ENCODE measurements at regions not wholly inside any gene's neighbourhood (a gene's known extent, or its start where the extent isn't known, plus 50 kb on each side); places are given as distances from the start of the nearest gene placed in this dataset.

DNA sequence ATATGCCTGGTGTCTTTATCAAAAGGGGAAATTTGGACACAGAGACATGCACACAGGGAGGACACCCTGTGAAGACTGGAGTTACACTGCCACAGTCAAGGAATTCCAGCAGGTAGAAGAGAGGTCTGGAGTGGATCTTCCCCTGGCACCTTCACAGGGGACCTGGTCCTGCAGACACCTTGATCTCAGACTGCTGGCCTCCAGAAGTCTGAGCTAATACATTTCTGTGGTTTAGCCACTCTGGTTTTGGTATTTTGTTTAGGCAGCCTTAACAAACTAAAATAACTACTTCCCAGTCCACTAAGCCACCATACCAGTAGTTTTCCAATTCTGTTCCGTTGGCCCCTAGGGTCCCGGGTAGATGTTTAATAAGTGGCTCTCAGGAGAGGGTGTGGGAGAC, 164.7 kb downstream of the SETD4 start:
- no peak for DNase-seq (ENCODE audit: low read depth)

DNA sequence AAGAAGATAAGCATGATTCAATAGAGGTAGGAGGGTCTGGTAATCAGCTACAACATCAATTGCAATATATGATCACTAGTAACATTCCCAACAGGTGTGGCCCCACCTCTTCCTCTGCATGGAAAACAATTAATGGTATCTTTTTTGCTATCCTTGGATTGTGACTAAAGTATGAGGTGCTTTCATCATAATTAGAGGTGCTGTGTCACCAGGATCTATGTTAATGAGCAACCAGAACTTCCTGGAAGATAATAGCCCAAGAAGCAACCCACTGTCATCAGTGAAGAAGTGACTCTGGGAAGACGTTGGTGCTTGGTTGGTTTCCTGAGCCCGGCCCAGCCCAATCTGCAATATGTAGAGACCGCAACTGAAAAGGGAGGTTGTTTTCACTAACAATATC, 167.2 kb downstream of the SETD4 start:
- no peak for DNase-seq (ENCODE audit: low read depth)

DNA sequence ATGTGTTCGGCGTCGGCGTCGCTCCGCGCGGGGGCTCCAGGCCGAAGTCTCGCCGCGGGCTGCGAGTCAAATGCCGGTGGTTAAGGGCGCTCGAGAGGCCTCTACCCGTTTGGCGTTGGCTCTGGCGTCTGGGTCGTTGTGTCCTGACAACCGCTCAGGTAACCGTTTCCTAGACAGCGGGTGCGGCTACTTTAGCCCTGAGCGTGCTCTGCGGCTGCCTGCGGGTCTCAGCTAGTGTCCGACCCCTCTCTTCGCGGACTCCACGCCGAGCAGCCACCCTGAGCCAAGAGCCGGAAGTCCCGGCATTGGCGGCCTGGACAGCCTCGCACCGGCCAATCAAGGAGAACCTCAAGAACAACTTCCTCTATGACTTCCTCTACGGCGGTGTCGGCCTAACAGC, 173.4 kb downstream of the SETD4 start:
- no peak for DNase-seq (ENCODE audit: low read depth)

DNA sequence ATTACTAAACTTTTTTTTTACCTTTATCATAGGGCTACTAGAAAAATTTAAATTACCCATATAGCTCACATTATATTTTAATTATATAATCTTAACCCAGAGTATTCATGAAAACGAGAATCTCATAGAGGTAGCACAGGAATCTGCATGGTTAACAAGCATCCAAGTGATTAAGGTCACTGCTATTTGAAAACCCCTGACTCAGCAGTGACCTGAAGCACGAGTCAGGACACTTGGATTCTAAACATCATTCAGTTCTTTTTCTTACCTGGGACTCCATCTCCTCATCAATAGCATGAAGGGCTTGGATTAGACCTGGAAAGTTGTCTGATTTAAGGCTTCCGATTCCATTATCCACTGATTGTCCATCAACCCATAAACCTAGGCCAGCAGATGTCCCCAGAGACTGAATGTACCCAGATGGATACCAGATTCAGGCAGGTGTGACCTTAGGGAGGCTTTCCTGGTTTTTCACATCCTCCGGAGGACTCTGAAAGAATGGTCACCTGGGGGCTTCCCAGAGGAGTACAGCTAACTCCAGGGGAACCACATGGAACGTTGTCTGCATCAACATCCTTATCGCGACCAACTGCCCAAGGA, 174.3 kb downstream of the SETD4 start:
- DNase-seq (ENCODE audit: low read depth), result no peak

DNA sequence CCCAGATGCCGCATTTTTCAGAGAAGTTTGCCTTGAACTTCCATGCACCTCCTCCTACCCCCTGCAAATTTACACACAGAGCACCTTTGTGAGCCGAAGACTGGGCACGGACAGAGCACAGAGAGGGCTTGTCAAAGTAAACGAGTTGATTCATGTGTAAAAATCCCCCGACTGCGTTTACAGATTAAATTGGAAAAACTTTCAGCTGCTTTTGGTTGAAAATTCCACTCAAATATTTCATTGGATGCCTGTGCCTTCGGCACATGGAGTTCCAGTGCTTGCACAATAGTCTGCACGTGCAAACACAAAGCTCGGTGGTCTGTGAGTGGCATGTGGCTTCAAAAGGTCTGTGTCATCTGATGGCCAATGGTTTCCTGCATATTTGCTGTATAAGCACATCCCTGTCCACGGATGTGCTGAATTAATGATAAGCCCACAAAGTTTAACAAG, 177.5 kb downstream of the SETD4 start:
- DNase-seq (ENCODE audit: low read depth), result no peak

DNA sequence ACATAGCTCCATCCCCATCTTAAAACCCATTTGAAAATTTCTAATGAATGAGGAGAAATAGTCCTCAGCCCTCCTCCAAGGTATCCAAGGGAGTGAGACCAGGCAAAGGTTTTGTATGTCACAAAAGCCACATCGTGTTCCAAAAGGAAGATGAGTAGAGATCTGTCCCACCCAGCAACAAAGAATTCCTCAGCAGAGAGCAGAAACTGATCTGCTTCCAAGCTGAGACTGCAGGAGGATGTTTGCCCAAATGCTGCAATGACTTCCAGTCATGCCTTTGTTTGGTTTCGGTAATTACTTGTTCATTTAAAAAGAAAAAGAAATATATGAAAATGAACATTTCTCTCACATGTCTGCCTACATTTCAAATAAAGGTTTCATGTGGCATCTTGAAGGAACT, 186.9 kb downstream of the SETD4 start:
- DNase-seq (ENCODE audit: low read depth), result no peak

DNA sequence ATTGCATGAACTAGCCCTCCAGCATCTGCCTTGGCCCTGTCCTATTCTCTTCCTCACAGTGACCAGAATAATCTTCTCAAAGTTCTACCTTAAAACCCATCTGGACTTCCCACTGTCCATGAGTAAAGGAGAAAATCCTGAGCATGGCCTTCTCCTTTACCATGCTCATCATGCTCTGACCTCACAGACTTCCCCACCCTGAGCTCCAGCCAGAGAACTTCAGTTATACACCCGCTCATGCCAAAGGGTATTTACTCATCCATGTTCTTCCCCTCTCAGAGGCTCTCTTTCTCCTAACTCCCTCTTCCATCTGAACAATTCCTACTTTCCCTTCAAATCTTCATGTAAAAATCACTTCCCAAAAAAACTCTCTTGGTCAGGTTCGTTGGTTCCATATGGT, 188.4 kb downstream of the SETD4 start:
- no peak for DNase-seq (ENCODE audit: low read depth)

DNA sequence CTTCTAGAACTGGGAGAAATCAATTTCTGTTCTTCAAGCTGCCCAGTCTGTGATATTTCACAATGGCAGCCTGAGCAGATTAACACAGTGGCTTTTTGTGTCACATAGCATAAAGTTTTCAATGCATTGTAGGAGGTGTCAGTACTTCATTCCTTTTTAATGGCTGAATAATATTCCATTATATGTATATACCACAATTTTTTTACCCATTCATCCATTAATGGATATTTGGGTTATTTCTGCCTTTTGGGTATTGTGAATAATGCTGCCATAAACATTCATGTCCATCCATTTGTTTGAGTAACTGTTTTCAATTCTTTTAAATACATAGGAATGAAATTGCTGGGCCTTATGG, 191.5 kb downstream of the SETD4 start:
- DNase-seq (ENCODE audit: low read depth), result no peak

DNA sequence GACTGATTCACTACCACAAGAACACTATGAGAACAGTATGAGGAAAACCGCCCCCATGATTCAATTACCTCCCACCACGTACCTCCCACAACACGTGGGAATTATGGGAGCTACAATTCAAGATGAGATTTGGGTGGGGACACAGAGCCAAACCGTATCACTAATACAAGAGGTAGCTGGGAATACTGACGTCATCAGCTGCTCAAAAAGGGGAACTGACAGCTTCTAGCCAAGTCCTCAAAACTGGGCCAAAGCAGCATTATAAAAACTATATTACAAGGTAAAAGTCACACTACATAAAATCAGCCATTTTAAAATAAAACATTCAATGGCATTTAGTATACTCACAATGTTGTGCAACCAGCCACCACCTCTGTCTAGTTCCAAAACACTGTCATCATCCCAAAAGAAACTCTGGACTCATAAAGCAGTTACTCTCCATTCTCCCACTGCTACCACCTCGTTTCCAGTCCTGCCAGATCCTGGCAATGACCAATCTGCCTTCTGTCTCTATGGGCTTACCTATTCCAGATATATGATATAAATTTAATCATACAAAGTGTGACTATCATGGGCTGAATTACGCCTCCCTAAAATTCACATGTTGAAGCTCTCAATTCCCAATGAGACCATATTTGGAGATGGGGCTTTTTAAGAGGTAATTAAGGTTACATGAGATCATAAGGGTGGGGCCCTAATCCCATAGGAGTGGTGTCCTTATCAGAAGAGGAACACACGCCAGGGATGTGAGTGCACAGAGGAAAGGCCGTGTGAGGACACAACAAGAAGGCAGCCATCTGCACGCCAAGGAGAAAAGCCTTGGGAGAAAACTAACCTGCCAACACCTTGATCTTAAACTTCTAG, 192.1 kb downstream of the SETD4 start:
- DNase-seq (ENCODE audit: low read depth), result no peak

DNA sequence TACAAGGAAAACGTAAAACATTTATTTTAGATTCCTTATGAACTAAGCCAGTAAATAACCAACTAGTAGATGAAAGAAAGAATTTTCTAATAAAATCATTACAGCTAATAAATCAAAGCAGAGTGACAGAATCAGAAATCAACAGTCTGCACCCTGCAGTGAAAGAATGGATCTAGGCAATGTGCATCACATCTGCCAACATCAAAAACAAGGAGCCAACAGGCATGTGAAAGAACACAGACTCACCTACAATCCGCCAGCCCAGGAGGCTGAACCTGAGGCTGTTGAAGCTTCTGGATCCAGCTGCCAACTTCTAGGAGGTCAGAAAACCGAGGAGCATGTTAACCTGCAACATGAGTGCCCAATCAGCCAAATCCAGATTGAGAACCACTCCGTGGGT, 196.3 kb downstream of the SETD4 start:
- DNase-seq (ENCODE audit: low read depth), result no peak

DNA sequence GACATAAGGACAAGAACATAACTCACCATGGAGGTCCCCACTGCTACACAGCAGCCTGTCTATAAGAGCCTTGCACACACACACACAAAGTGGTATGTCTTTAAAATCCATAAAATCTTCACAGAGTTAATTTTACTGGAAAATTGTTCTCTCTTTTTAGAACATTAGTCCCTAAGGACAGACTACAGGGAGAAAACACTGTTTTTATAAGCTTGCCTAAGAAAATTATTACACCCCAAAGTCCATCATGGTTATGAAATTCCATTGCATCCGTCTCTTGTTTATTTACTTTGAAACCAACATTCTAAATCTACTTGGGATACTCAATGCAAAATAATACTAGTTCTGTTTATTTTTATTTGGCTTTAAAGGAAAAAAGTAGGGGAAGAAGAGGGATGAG, 197.4 kb downstream of the SETD4 start:
- DNase-seq (ENCODE audit: low read depth), result no peak

DNA sequence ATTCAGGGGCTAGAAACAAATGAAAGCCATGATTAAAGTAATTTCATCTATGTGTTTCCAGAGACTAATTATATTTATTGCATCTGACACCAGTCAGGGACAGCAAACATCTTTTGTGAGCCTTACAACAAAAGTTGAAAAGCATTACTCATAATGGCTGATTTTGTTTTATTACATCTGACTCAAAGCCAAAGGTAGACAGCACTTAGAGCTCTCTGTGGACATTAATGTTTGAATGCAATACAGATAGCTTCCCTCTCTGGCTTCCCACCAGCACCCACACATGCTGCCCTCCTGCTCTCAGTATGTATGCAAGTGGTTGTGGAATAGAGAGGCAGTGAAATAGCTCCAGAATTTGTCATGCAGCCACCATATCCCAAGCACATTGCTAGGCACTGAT, 198.7 kb downstream of the SETD4 start:
- DNase-seq (ENCODE audit: low read depth), result no peak

DNA sequence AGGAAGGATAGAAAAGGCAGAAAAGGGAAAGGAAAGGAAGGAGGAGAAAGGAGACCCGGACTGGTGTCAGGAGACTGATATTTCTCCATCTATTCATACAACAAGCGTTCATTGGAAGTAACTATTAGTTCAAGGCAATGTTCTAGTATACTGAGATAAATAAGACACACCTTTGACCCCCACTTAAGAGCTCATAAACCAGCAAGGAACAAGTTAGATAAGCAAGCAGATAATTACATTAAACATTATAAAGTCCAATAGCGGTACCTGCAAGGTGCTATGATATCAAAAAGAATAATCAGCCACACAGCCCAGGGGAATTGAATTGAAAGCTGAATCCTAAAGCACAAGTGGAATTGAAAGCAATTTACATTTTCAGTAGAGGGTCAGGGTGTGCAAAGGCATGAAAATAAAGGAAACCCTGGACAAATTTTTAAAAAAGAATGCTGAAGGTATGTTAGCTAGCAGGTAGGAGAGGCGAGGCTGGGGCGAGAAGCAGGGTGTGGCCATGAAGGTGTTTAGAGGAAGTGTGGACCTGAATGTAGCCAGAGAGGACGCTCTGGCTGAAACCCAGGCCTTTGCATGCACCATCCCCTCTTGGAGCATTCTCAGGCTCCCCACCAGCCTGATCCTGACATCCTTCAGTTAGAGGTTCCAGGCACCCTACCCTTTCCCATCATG, 200.0 kb downstream of the SETD4 start:
- DNase-seq (ENCODE audit: low read depth), result no peak

DNA sequence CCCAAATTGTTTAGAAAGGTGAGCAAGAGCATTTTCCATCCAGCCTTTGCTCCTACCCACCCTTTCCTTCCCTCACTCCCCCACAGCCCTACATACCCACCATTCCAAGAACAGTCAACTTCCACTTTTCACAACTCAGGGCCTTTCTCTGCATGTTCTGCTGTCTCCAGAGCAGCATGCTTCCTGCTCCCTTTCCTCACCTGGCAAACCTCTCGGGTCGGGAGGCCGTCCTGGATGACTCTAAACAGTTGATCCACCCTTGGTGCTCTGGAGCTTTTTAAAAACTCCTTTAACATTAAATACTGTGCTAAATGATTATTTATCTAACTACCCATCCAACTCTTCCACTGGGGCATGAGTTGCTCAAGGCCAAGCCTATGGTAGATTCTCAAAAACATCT, 200.6 kb downstream of the SETD4 start:
- no peak for DNase-seq (ENCODE audit: low read depth)

DNA sequence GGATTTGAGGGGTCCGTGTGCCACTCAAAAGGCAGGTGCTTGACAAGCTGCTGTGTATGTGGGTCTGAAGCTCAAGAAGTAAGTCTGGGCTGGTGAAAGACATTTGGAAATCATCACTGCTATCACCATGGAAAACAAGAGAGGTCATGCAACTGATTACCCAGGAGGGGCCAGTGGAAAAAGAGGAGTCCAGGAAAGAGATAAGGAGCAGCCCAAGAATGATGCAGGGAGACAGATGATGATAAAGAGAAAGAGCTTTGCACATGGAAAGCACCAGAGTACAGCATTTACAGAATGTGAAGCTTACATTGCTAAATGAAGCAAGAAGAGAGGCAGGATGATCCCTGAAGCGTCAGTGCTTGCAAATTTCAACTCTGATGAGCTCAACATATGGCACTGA, 203.2 kb downstream of the SETD4 start:
- DNase-seq (ENCODE audit: low read depth), result no peak

DNA sequence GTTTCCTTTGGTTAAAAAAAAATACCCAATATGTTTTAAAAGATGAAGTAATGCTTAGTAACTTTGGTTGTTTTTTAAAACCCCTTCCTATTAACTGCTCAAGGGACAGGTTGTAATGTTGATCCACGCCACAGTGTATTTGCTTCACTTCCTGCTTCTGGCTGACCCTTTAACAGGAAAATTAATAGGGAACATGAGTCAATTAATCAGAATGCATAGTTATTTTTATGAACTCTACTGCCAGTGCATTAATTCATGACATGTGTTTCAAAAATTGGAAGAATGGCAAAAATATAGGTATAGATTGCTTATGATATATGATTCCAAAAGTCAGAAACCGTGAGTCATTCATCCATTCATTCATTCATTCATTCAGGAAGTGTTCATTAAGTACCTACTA, 204.8 kb downstream of the SETD4 start:
- no peak for DNase-seq (ENCODE audit: low read depth)

DNA sequence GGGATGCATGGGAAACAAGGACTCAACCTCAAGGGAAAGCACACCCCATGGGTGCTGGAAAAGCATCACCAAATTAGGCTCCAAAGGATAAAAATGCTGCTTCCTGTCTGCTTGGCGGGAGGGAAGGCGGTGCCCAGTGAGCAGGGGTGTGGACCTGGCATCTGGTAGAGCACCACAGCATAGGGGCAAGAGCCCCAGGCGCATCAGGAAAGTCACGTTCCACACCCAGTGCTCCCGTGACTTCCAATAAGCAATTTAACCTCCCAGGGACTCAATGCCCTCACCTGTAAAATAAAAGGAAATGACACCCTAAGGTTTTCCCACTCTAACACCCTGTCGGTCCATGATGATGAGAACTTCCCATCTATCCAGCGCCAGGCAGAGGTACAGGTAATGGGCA, 206.0 kb downstream of the SETD4 start:
- DNase-seq (ENCODE audit: low read depth), result no peak

DNA sequence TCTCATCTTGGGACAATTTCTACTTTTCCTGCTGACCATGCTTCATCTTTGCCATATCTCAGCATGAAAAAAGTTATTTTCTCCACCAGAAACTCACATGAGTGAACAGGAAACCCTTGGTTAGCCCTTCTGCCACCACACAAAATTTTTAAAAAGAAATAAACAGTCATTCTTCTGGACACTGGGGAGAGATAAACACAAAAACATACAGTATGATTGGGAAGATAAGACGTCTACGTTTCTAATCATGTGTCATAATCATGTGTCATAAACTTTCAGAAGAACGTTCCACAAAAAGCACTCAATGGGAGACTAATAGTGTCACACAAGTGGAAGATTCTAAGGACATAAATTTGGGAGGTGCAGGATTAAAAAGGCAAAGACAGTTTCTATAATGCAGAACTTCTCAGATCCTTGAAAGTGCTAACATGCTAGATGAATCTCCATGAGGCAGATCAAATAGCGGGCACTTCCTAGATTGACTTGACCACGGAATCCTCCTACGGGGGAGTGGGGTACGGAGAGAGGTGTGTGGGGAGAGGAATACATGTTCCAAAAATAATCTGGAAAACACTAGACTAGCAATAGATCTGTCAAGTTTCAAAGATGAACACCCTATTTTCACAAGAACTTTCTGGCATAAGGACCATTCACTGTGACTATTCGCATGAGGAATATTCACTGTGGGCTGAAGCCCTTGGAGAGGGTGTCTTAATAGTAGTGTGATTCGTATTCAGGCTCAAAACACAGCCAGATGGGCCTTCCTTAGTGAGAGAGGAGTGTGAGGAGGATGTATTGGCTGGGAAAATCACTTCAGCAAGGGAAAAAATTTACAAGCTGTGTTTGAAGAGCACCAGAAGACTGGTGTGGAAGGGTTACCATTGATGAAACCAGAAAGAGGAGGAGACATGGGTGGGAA, 206.7 kb downstream of the SETD4 start:
- no peak for DNase-seq (ENCODE audit: low read depth)

DNA sequence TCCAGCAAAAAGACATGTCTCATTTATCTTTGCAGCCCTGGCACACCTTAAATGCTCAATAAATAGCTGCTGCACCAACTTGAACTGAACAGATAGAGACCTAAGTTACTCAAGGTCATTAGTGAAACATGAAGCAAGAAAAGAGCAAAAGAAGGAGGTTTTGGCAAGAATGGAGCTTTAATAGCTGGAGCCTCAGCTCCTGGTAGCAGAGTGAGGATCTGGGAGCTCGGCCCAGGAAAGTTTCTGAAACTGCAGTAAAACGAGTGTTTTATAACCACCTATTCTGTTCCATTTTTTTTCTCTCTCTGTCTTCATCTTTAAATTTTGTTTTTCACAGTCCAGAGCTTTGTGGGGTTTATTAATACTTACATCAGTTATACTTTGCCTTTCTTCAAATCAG, 207.5 kb downstream of the SETD4 start:
- DNase-seq (ENCODE audit: low read depth), result no peak

DNA sequence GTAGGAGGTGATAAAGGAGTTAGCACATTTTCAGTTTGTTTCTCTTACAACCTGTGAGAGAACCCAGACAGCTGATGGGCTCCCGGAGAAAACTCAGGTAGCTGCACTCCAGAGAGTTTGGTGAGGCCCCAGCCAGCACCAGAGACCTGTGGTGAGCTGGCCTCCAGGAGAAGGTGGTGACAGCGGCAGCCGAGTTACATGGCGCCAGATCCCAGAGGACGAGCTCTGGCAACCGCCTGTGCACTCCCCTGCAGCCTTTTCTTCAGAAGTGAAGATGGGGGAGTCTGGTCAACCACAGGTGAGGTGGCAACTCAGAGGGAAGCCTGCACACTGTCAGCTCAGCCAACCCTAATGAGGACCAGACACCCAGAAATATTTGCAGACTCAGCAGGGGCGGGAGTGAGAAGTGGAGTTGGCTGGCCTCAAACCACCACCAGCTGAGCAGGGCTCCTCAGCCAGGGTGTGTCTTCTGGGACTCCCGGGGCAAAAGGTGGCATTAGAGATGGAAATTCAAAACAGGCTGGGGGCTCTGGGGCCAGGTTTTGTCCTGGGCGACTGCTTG, 209.7 kb downstream of the SETD4 start:
- DNase-seq (ENCODE audit: low read depth), result no peak

DNA sequence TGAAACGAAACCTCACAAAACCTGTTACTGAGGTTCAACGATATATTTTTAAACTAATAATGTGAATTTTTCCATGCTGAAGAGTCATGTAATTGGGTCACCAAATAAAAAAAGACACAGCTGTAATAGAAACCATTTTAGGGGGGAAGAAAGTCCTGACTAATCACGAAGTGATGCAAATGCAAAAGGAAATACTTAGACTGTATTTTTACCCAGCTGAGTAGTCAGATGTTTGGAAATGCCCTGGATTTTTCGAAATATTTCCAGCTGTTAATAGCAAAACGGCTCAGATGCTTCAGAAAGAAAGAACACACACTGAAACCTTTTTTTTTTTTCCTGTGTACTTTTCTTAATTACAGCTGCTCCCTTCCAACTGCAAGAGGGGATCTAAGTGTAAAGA, 210.3 kb downstream of the SETD4 start:
- DNase-seq (ENCODE audit: low read depth), result no peak

DNA sequence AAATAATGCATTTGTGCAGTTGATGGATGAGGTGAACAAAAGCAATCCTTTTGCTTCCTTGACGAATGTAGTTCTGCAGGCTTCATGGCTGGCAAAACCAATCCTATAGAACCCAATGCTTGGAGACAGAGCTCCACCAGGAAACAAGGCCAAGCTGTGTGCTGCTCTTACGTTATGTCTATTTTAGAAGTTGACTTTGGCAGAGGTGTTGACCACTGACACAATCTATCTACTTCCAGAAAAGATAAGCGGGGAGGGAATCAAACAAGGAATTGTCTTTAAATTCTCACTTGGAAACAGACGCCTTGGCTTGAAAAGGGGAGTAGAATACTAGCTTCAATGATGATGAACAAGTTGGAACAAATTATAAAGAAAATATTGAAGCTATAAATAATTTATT, 211.2 kb downstream of the SETD4 start:
- no peak for DNase-seq (ENCODE audit: low read depth)
